Lung (tissue), 11 donors: ENCODE measurements at regions not wholly inside any gene's neighbourhood (a gene's known extent, or its start where the extent isn't known, plus 50 kb on each side); places are given as distances from the start of the nearest gene placed in this dataset.

Source experiments
- ATAC-seq: fragments of 200-7000 bp; cut with Tn5 transposase; one replicate; pipeline ENCODE4 v1.9.1; 2020; ENCODE audit warnings: moderate number of reproducible peaks; ENCODE audit not compliant: insufficient read depth, low FRiP score
- DNase-seq, 3 donors: peaks; one replicate each; pipeline ENCODE4 v3.0.0-alpha.2; 2013 to 2017
- H3K27ac ChIP-seq, 2 donors: one replicate each; pipeline ENCODE4 v1.5.1; 2013; ENCODE audit warnings: mild to moderate bottlenecking in 2 of 2, moderate library complexity in 2 of 2, control low read depth in 1 of 2, inconsistent platforms in 1 of 2, low read depth in 1 of 2, low read length in 1 of 2
- H3K27me3 ChIP-seq, 3 donors: one replicate each; pipeline ENCODE4 v1.5.1; 2013; ENCODE audit warnings: low read length in 2 of 3; ENCODE audit not compliant: control insufficient read depth in 3 of 3, insufficient read depth in 3 of 3
- H3K36me3 ChIP-seq, 4 donors: one replicate each; pipeline ENCODE4 v1.5.1; 2013; ENCODE audit warnings: low read length in 4 of 4, mild to moderate bottlenecking in 1 of 4, moderate library complexity in 1 of 4; ENCODE audit not compliant: control insufficient read depth in 4 of 4, insufficient read depth in 4 of 4
- H3K4me1 ChIP-seq, 5 donors: one replicate each; pipeline ENCODE4 v1.5.1; 2013; ENCODE audit warnings: low read length in 5 of 5, mild to moderate bottlenecking in 2 of 5, moderate library complexity in 1 of 5; ENCODE audit not compliant: control insufficient read depth in 5 of 5, insufficient read depth in 5 of 5
- H3K4me3 ChIP-seq: one replicate; pipeline ENCODE4 v1.5.1; 2013; ENCODE audit warnings: mild to moderate bottlenecking, control low read depth, moderate library complexity
- H3K9ac ChIP-seq, 2 donors: one replicate each; pipeline ENCODE4 v1.5.1; 2013; ENCODE audit warnings: low read length in 2 of 2, control low read depth in 1 of 2; ENCODE audit not compliant: insufficient read depth in 1 of 2
- H3K9me3 ChIP-seq, 4 donors: one replicate each; pipeline ENCODE4 v1.5.1; 2013; ENCODE audit warnings: low read length in 3 of 4, mild to moderate bottlenecking in 1 of 4, moderate library complexity in 1 of 4; ENCODE audit not compliant: control insufficient read depth in 4 of 4, insufficient read depth in 3 of 4
- WGBS, 2 donors: extraction: QIAGEN DNeasy Blood & Tissue Kit; methylation state at CpG; one replicate each; pipeline ENCODE4 v1.1.7; 2013; 5-methylcytosine and 5-hydroxymethylcytosine counted together
- TF ChIP-seq, protein P1 (sequence below): IDR thresholded peaks from 2 replicates; pipeline ENCODE4 v1.5.1; 2012; ENCODE audit warnings: mild to moderate bottlenecking; ENCODE audit errors: control extremely low read depth, extremely low read depth
- donor health status: control.
- donor health status: control.
- donor health status: Bipolar disorder and iron deficiency.
- donor health status: healthy.
- donor health status: DM: yes; HTN: yes; CAD: no.

DNA sequence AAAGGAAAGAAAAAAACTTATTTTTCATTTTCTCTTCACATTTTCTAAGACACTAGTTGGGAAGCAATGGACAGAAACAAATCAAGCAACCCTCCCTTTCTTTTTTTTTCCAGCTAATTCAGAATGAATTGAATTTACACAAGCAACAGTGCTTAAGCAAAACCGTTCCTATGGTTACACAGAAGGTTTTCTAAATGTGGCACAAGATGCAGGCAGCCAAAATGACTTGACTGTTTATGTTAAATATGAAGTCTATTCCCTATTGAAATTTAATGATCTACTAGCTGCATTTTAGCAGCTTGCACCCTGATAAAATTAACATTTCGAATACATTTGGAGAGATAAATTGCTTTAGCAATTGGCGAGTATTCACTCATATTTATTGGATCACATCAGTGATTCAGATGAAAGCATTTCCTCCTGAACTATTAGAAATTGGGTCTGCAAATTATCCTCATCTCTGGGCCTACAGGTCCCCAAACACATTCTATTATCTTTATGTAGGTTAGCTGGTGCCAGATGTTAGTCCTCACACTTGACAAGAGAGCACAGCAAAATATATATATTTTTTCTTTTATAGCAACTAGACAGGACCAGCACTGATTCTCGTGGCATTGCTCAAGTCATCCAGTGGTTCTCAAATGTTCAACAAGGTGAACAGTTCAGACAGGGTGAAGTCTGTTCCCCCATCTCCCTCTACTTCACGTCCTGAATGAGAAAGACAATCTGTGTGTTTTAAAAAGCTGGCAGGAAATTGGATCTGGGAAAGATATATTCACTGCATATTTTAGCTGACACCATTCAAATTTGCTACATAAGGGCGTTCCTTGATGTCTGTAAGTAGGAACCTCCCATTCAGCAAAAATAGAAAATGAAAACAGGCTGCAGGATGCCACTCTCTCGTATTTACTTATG is 463.6 kb upstream of the KCNMB2 start:
- H3K9ac ChIP-seq = no peak overlapping the region
- no peak overlapping the region for H3K4me3 ChIP-seq
- no peaks in the 10 kb centered on the region for H3K36me3 ChIP-seq
- no peaks in the 10 kb centered on the region for H3K9me3 ChIP-seq
- 63 to 73% methylated on average over 7 of the region's 7 CpGs for WGBS, 2 donors
- H3K27ac ChIP-seq = no peak overlapping the region
- DNase-seq (peak; percentile 80 to 98 (median 98)), ATAC-seq (no peak)
- H3K4me1 ChIP-seq = peaks cover 0 to 39% (median 13%) of the 10 kb centered on the region in 5 donors
- TF ChIP-seq, protein P1, sequence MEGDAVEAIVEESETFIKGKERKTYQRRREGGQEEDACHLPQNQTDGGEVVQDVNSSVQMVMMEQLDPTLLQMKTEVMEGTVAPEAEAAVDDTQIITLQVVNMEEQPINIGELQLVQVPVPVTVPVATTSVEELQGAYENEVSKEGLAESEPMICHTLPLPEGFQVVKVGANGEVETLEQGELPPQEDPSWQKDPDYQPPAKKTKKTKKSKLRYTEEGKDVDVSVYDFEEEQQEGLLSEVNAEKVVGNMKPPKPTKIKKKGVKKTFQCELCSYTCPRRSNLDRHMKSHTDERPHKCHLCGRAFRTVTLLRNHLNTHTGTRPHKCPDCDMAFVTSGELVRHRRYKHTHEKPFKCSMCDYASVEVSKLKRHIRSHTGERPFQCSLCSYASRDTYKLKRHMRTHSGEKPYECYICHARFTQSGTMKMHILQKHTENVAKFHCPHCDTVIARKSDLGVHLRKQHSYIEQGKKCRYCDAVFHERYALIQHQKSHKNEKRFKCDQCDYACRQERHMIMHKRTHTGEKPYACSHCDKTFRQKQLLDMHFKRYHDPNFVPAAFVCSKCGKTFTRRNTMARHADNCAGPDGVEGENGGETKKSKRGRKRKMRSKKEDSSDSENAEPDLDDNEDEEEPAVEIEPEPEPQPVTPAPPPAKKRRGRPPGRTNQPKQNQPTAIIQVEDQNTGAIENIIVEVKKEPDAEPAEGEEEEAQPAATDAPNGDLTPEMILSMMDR = no peak
- H3K27me3 ChIP-seq = no peaks in the 10 kb centered on the region

DNA sequence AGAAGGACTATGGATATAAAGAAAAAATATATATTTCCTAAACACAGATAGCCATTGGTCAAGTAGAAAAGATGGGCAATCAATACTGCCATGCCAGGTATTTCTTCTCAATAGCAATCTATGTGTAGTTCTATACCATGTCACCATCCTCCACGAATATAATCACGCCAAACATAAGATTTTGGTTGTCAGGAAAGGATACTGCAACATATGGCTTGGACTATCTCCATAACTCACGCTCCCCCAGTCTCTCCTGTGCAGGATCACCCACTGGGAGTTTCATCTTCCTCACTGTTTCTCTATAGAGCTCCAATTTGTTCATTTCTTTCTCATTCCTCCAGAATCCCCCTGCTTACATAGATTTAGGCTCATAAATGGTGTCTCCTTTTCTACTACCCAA is 462.9 kb upstream of the KCNMB2 start:
- Histone ChIP-seq H3K27ac (no peak overlapping the region), H3K4me3 (no peak overlapping the region)
- WGBS, 2 donors = 97% methylated on average over 3 of the region's 3 CpGs

DNA sequence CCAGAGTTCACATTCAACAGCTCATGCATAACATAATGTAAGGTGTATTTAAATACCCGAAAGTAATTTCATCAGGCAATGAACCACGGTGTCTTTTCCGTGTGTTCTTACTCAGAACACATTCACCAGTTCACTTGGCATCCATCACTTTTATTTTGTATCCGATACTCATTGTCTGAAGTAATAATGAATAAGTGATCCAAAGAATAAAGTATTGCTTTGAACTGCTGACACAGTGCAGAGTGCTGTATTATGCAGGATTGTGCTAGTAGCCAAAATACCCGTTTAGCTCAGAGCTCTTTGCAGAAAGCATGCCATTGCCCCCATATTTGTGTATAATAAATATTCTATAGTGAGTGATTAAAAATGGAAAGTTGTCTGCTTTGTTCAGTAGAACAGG is 460.9 kb upstream of the KCNMB2 start:
- Histone ChIP-seq H3K9me3 (no peaks in the 10 kb centered on the region), H3K27ac (no peak overlapping the region), H3K4me1 (peaks cover 1 to 57% (median 13%) of the 10 kb centered on the region in 5 donors), H3K9ac (no peak overlapping the region), H3K4me3 (no peak overlapping the region), H3K36me3 (no peaks in the 10 kb centered on the region), H3K27me3 (no peaks in the 10 kb centered on the region)
- DNase-seq = no peak
- ATAC-seq = no peak
- TF ChIP-seq, protein P1 = no peak
- WGBS, 2 donors = 86 to 89% methylated on average over 5 of the region's 5 CpGs

More for the DNA sequence above, 462.9 kb upstream of the KCNMB2 start:
- DNase-seq = no peak
- Histone ChIP-seq H3K9me3 (no peaks in the 10 kb centered on the region), H3K4me1 (peaks cover 0 to 38% (median 13%) of the 10 kb centered on the region in 5 donors), H3K36me3 (no peaks in the 10 kb centered on the region), H3K27me3 (no peaks in the 10 kb centered on the region), H3K9ac (no peak overlapping the region)
- ATAC-seq = no peak
- TF ChIP-seq, protein P1 = no peak
